Osteoblast (primary cell): ENCODE measurements at regions not wholly inside any gene's neighbourhood (a gene's known extent, or its start where the extent isn't known, plus 50 kb on each side); places are given as distances from the start of the nearest gene placed in this dataset.

ENCODE experiments used
- DNase-seq: peaks from one replicate; pipeline ENCODE4 v3.0.0; 2011; ENCODE audit warnings: low spot score, mixed read lengths; ENCODE audit not compliant: insufficient read length; ENCODE audit errors: missing footprints
- H2AFZ ChIP-seq: 2 replicates; pipeline ENCODE4 v1.6.0; 2011; ENCODE audit warnings: mild to moderate bottlenecking, low read length
- H3K27ac ChIP-seq: 2 replicates; pipeline ENCODE4 v1.5.1; 2011; ENCODE audit warnings: mild to moderate bottlenecking, low read depth, low read length, moderate library complexity
- H3K27me3 ChIP-seq: 2 replicates; pipeline ENCODE4 v1.6.0; 2012; ENCODE audit warnings: mild to moderate bottlenecking, control low read depth, inconsistent platforms, low read length, moderate library complexity; ENCODE audit not compliant: insufficient read depth
- H3K36me3 ChIP-seq: 2 replicates; pipeline ENCODE4 v1.5.1; 2011; ENCODE audit warnings: mild to moderate bottlenecking, low read length, control low read depth, moderate library complexity; ENCODE audit not compliant: insufficient read depth
- H3K4me1 ChIP-seq: 2 replicates; pipeline ENCODE4 v1.5.1; 2011; ENCODE audit warnings: mild to moderate bottlenecking, low read length, control low read depth, moderate library complexity; ENCODE audit not compliant: insufficient read depth
- H3K4me2 ChIP-seq: 2 replicates; pipeline ENCODE4 v1.6.0; 2011; ENCODE audit warnings: mild to moderate bottlenecking, low read length; ENCODE audit not compliant: insufficient read depth
- H3K4me3 ChIP-seq: fragments of 200-600 bp; sonication (generic); 3 replicates; pipeline ENCODE4 v1.5.1; 2012; ENCODE audit warnings: mild to moderate bottlenecking, low read length, inconsistent platforms; ENCODE audit not compliant: insufficient read depth
- H3K79me2 ChIP-seq: 2 replicates; pipeline ENCODE4 v1.6.0; 2012; ENCODE audit warnings: mild to moderate bottlenecking, low read length, control low read depth, inconsistent platforms; ENCODE audit not compliant: insufficient read depth
- H3K9me3 ChIP-seq: 2 replicates; pipeline ENCODE4 v1.5.1; 2011; ENCODE audit warnings: low read depth, low read length, control low read depth
- H4K20me1 ChIP-seq: 2 replicates; pipeline ENCODE4 v1.6.0; 2012; ENCODE audit warnings: mild to moderate bottlenecking, low read length, control low read depth; ENCODE audit not compliant: insufficient read depth
- CTCF ChIP-seq: IDR thresholded peaks from 2 replicates; pipeline ENCODE4 v1.5.1; 2011; ENCODE audit warnings: mild to moderate bottlenecking, low read depth, low read length, moderate library complexity; ENCODE audit errors: extremely low read depth

- no peaks in the 10 kb centered on the region for H4K20me1 ChIP-seq
- peak overlapping the region; percentile 22 for H3K27ac ChIP-seq
- H3K27me3 ChIP-seq: no peaks in the 10 kb centered on the region
- H2AFZ ChIP-seq: peak overlapping the region; percentile 69
- H3K4me2 ChIP-seq: no peak overlapping the region
- peaks cover 41% of the 10 kb centered on the region for H3K4me1 ChIP-seq
- no peaks in the 10 kb centered on the region for H3K36me3 ChIP-seq
- no peaks in the 10 kb centered on the region for H3K9me3 ChIP-seq
- no peak overlapping the region for H3K4me3 ChIP-seq
- no peaks in the 10 kb centered on the region for H3K79me2 ChIP-seq
- DNase-seq: peak; percentile 62
- no peak for TF ChIP-seq CTCF
These were observed 701.7 kb downstream of the SEMA5A start for GRCh38 chr5:8844206-8844605.

GRCh38 chr5:8844847-8845246 is 701.0 kb downstream of the SEMA5A start:
- Histone ChIP-seq H3K9me3 (no peaks in the 10 kb centered on the region), H3K27ac (peak overlapping the region; percentile 22)

GRCh38 chr5:8845296-8845695 is 700.6 kb downstream of the SEMA5A start:
- Histone ChIP-seq H2AFZ (peak overlapping the region; percentile 39), H3K79me2 (no peaks in the 10 kb centered on the region), H3K9me3 (no peaks in the 10 kb centered on the region), H3K4me3 (no peak overlapping the region), H3K27me3 (no peaks in the 10 kb centered on the region), H3K4me1 (peaks cover 41% of the 10 kb centered on the region), H3K36me3 (no peaks in the 10 kb centered on the region), H4K20me1 (no peaks in the 10 kb centered on the region), H3K4me2 (no peak overlapping the region), H3K27ac (peak overlapping the region; percentile 22)
- no peak for TF ChIP-seq CTCF
- peak; percentile 90 for DNase-seq

More at GRCh38 chr5:8844847-8845246, 701.0 kb downstream of the SEMA5A start:
- no peaks in the 10 kb centered on the region for H4K20me1 ChIP-seq
- TF ChIP-seq CTCF: no peak
- H3K4me3 ChIP-seq: no peak overlapping the region
- H3K4me2 ChIP-seq: no peak overlapping the region
- no peaks in the 10 kb centered on the region for H3K79me2 ChIP-seq
- no peaks in the 10 kb centered on the region for H3K36me3 ChIP-seq
- no peaks in the 10 kb centered on the region for H3K27me3 ChIP-seq
- peak overlapping the region; percentile 39 for H2AFZ ChIP-seq
- H3K4me1 ChIP-seq: peaks cover 41% of the 10 kb centered on the region
- peak; percentile 73 for DNase-seq

- H4K20me1 ChIP-seq: no peaks in the 10 kb centered on the region
- H2AFZ ChIP-seq: peak overlapping the region; percentile 7
- no peaks in the 10 kb centered on the region for H3K27me3 ChIP-seq
- peaks cover 37% of the 10 kb centered on the region for H3K4me1 ChIP-seq
- DNase-seq: no peak
- TF ChIP-seq CTCF: no peak
- no peaks in the 10 kb centered on the region for H3K9me3 ChIP-seq
- H3K4me3 ChIP-seq: no peak overlapping the region
- H3K79me2 ChIP-seq: no peaks in the 10 kb centered on the region
- H3K27ac ChIP-seq: peak overlapping the region; percentile 82
- no peaks in the 10 kb centered on the region for H3K36me3 ChIP-seq
- no peak overlapping the region for H3K4me2 ChIP-seq
These were observed 697.5 kb downstream of the SEMA5A start for GRCh38 chr5:8848366-8848765.
